ENCODE measurements at regions not wholly inside any gene's neighbourhood (a gene's known extent, or its start where the extent isn't known, plus 50 kb on each side); places are given as distances from the start of the nearest gene placed in this dataset.
"Not testable (repeated sequence)": the region's sequence is repeated elsewhere in the genome, so short reads cannot be mapped to it uniquely, and the experiment has no call there.

DNA sequence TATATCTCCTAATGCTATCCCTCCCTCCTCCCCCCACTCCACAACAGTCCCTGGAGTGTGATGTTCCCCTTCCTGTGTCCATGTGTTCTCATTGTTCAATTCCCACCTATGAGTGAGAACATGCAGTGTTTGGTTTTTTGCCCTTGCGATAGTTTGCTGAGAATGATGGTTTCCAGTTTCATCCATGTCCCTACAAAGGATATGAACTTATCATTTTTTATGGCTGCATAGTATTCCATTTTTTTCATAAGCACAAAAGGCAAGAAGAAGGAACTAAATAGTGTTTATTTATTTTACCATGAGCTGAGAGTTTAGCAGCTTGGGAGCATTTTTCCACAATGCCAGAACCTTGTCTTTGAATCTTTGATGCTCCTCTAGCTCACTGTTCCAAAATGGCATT is 113.6 kb upstream of the OR4E1 start:
- not testable (repeated sequence) for DNase-seq

DNA sequence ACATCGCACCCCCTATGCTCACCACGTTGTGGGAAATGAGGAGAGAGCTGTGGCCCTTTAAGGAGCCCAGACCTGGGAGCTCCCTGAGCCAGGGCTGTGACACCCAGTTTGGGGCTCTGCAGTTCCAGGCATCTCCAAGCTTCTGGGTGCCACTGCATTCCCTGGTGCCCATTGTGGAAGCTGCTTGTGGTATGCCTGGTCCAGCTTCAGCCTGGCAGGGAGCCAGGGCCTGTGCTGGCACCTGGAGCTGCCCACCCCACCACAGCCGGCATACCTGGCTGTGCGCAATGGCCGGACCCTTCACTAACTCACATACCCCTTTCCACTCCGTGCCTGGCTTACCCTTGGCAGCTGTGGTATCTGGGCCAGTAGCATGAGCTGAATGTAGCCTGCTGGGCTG is 107.9 kb upstream of the OR4E1 start:
- DNase-seq, result no peak

DNA sequence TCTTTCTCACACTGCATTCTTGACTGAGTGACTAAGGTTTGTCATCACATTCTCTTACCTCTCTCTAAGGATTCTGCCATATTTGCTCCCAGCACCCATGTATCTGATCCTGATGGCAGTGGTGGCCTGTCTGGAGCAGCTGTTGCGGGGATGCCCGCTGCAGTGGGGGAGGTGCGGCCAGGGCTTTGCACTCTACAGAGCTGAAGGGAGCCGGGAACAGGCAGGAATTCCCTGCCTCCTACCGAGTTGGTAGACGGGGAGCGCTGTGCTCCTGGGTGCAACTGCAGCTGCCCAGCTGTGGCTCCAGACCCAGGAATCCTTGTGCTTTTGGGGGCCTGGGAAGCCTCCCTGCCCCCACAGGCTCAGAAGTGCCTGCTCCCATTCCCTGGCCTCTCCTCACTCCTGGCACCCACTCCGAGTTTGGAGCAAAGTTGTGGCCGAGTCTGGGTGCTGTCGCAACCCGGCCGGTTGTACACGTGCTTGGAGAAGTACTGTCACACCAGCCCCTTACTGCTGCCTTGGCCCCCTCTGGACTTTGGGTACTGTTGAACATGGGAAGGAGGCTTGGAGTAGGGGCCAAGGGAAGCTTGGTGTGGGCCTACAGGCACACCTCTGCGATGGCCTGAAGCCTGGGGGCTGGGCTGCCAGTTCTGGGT is 106.9 kb upstream of the OR4E1 start:
- no peak for DNase-seq

DNA sequence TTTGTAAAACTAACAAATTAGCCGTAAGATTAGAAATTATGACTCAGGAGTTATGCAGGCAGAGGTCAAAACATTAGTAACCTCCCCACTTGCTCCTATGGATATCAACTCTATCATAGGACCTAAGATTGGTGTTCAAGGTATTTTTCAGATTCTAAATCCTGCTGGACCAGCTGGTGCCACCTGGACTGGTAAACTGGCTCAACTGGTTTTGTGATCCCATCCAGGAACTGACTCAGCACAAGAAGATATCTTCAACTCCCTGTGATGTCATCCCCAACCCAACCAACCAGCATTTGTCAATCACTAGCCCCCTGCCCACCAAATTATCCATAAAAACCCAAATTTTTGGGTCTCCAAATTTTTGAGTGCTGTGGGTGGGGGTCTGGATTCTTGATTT is 98.1 kb upstream of the OR4E1 start:
- no peak for DNase-seq

GRCh38 chr14:21768875-21769257 is 95.2 kb upstream of the OR4E1 start:
- no peak for DNase-seq

DNA sequence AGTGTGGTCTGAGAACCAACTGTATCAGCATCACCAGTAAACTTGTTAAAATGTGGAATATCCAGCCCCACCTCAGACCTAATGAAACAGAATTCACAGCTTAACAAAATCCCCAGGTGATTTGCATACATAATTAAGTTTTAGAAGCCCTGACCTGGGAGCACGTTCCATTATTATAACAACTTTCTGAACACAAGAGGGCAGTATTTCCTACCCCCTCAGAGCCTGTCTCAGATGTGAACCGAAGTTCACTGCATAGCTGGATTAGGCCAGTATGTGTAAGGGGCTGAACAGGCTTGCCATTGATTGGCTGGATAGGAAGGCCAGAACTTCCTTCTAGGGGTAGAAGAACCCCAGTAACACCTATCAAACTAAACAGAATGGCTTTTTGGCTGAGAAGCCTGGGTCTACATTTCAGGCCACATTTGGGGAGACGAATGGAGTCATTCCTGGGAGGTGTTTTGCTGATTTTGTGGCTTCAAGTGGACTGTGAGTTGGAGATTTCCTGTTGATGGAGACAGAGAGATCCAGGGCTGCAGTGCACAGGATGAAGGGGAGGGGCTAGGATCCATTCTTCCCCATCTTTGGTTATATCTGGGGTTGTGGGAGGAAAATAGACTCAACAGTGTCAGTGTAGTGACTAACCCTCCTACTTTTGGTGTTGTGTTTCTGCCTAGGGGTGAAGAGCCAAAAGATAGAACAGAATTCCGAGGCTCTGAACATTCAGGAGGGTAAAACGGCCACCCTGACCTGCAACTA is 94.7 kb upstream of the OR4E1 start:
- DNase-seq, result no peak

- not testable (repeated sequence) for DNase-seq
Measured at GRCh38 chr14:21760360-21760759, 86.7 kb upstream of the OR4E1 start.

DNA sequence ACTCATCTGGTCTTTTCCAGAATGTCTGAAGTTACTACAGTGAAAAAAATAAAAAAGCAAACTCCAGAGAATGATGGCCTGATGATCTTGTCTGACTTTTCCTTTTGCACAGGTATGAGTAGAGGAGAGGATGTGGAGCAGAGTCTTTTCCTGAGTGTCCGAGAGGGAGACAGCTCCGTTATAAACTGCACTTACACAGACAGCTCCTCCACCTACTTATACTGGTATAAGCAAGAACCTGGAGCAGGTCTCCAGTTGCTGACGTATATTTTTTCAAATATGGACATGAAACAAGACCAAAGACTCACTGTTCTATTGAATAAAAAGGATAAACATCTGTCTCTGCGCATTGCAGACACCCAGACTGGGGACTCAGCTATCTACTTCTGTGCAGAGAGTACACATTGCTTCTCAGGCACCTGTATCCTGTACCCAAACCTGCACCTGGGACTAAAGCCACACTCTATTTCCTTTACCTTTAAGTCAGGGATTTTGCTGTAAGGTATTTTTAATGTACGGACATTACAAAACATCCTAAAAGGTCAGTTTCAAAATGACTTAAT is 75.8 kb upstream of the OR4E1 start:
- DNase-seq, result no peak

GRCh38 chr14:21748869-21749303 is 75.3 kb upstream of the OR4E1 start:
- no peak for DNase-seq

DNA sequence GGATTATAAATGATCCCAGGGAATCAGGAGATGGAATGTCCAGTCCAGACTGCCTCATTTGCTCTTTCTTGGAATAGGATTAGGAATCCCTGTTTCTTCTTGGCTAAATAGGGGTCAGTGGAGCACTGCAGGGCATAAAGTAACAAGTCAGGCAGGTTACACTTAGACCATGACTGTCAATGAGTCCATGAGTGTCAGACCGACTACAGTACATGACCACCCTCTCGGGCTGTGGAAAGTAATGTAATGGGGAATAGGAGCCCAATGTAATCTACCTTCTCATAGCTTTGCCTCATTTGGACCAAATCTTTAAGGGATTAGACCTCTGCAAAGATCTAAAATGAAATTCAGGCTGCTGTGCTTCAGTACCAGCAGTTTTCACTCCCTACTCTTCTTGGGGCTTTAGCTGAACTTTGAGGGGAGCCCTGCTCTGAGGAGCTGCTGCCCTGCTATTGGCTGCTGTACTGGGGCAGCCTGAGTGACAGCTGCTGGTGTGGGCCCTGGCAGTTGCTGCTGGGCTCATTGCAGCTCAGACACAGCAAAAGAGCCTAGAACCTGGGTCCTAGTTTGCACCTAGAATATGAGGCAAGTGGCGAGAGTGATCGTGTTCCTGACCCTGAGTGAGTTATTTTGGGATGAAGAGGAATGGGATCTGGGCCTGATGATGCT is 62.2 kb upstream of the OR4E1 start:
- no peak for DNase-seq

- DNase-seq, result no peak
Measured at GRCh38 chr14:21735200-21735599, 61.6 kb upstream of the OR4E1 start.

DNA sequence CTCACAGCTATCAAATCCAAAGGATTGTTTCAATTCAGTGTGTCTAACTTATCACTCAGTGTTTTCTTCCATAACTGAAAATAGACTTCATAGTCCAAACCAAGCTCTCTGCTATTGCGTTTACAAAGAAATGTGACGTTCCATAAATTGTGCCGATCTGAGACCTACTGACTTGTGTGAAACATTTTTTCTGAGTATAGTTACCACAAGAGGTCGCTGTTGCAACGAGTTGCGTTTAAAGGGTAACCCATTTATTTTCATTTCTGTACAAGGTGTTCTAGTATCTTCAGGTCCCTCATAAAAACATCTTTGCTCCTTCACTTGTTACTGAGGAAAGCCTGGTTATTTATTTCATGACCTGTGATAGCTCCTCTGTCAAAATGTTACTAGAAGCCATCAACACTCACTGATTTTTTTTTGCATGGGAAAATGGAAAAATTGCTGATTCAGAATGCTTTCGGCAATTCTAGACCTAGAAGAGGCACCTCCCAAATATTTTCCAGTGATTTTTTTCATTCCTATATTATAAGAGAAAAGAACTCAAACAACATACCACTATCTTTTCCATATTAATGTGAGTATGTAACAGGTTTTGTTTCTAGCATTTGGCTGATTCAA is 60.9 kb upstream of the OR4E1 start:
- no peak for DNase-seq

DNA sequence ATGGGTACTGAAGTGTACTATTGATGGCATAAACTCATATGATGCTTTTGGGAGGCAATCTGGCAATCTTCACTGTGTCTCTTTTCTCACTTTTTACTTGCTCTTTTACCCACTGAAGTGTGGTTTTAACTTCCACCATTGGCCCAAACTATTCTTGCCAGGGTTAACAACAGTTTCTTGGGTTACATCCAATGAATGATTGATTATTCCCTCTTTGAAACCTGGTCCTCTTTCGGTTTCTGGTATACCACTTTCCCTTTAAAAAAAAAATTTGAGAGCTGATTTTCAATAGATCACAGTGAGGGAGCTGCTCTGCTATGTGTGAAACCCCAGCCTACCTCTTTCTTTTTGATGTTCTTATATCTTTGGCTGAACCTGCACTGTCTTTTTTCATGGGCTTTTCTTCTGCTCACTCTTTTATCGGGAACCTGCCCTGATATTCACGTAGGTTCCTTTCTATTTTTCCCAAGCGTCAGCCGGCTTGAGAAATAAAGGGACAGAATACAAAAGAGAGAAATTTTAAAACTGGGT is 56.1 kb upstream of the OR4E1 start:
- no peak for DNase-seq

DNA sequence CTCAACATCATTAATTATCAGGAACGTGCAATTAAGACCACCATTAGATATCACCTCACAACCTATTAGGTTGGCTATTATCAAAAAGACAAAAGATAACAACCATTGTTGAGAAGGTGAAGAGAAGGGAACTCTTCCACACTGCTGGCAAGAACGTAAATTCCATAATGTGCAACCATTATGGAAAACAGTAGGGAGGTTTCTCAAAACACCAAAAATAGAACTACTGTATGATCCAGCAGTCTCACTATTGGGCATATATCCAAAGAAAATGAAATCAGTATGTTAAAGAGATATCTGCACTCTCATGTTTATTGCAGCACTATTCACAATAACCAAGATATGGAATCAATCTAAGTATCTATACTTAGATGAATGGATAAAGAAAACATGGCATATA is 51.6 kb upstream of the OR4E1 start:
- no peak for DNase-seq

- DNase-seq, result no peak
Measured at GRCh38 chr14:21724090-21724973, 50.7 kb upstream of the OR4E1 start.

DNA sequence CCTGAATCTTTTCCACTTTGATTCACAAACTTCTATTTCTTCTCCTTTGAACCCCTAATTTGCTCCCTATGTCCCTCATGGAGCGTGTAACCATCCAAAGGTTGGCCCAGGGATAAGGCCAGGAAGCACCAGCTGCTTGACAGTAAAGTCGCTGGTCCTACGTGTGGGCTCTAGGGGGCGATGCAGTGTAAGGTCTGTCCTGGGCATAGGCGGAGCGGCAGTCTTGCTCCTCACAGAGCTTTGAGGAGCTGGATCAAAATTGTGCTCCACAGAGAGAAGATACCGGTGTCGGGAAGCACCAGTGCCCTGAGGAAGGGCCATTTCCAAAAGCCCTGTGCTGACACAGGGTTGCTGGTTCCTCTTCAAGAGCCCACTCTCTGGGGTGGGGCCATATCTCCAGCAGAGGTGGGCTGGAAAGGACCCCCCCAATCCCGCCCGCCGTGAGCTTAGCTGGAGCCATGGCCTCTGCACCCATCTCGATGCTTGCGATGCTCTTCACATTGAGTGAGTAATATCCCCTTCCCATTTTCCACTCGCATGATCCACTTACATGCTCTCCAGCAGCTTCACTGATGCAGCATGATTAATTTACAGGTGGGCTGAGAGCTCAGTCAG is 49.9 kb upstream of the OR4E1 start:
- no peak for DNase-seq

Data from activated CD8-positive, alpha-beta memory T cell treated with anti-CD3 and anti-CD28 coated beads, Interleukin-2, amount 50 U/mL, for 48 hours (primary cell).